GM18867 (cell line): ENCODE measurements at regions not wholly inside any gene's neighbourhood (a gene's known extent, or its start where the extent isn't known, plus 50 kb on each side); places are given as distances from the start of the nearest gene placed in this dataset.

Experiments used
- ATAC-seq: cut with Tn5 transposase; IDR thresholded peaks from one replicate; pipeline ENCODE4 v1.9.1; 2021; ENCODE audit warnings: mild to moderate bottlenecking, moderate library complexity; ENCODE audit not compliant: unreplicated experiment

GRCh38 chr10:56928714-56929113 is 567.7 kb upstream of the ZWINT start:
- ATAC-seq = no peak

- ATAC-seq = no peak
Measured at GRCh38 chr10:56927701-56928100, 566.6 kb upstream of the ZWINT start.

GRCh38 chr10:56920601-56921261 is 559.7 kb upstream of the ZWINT start:
- no peak for ATAC-seq

GRCh38 chr10:56912043-56912442 is 551.0 kb upstream of the ZWINT start:
- no peak for ATAC-seq

- no peak for ATAC-seq
Measured at GRCh38 chr10:56905051-56905450, 544.0 kb upstream of the ZWINT start.

- no peak for ATAC-seq
Measured at GRCh38 chr10:56902554-56902953, 541.5 kb upstream of the ZWINT start.

GRCh38 chr10:56895306-56895705 is 534.2 kb upstream of the ZWINT start:
- no peak for ATAC-seq

- ATAC-seq = no peak
Measured at GRCh38 chr10:56881218-56881617, 520.2 kb upstream of the ZWINT start.

GRCh38 chr10:56880606-56881005 is 519.5 kb upstream of the ZWINT start:
- ATAC-seq = no peak

- ATAC-seq = no peak
Measured at GRCh38 chr10:56874950-56875349, 513.9 kb upstream of the ZWINT start.

- ATAC-seq = no peak
Measured at GRCh38 chr10:56871160-56871668, 510.2 kb upstream of the ZWINT start.

- ATAC-seq = no peak
Measured at GRCh38 chr10:56867236-56867635, 506.2 kb upstream of the ZWINT start.

GRCh38 chr10:56856569-56856968 is 495.5 kb upstream of the ZWINT start:
- no peak for ATAC-seq

GRCh38 chr10:56844978-56845529 is 484.0 kb upstream of the ZWINT start:
- ATAC-seq = no peak

- ATAC-seq = no peak
Measured at GRCh38 chr10:56836659-56837058, 475.6 kb upstream of the ZWINT start.

- ATAC-seq = no peak
Measured at GRCh38 chr10:56831681-56832080, 470.6 kb upstream of the ZWINT start.

GRCh38 chr10:56823849-56824248 is 462.8 kb upstream of the ZWINT start:
- peak; percentile 65 for ATAC-seq

GRCh38 chr10:56805022-56805421 is 444.0 kb upstream of the ZWINT start:
- no peak for ATAC-seq

GRCh38 chr10:56785292-56785691 is 424.2 kb upstream of the ZWINT start:
- ATAC-seq = no peak

- ATAC-seq = no peak
Measured at GRCh38 chr10:56782503-56782902, 421.4 kb upstream of the ZWINT start.

GRCh38 chr10:56771343-56771742 is 410.3 kb upstream of the ZWINT start:
- ATAC-seq = no peak

- ATAC-seq = no peak
Measured at GRCh38 chr10:56763090-56763489, 402.0 kb upstream of the ZWINT start.

GRCh38 chr10:56745490-56745889 is 384.4 kb upstream of the ZWINT start:
- no peak for ATAC-seq
